ENCODE measurements at regions not wholly inside any gene's neighbourhood (a gene's known extent, or its start where the extent isn't known, plus 50 kb on each side); places are given as distances from the start of the nearest gene placed in this dataset.

DNA sequence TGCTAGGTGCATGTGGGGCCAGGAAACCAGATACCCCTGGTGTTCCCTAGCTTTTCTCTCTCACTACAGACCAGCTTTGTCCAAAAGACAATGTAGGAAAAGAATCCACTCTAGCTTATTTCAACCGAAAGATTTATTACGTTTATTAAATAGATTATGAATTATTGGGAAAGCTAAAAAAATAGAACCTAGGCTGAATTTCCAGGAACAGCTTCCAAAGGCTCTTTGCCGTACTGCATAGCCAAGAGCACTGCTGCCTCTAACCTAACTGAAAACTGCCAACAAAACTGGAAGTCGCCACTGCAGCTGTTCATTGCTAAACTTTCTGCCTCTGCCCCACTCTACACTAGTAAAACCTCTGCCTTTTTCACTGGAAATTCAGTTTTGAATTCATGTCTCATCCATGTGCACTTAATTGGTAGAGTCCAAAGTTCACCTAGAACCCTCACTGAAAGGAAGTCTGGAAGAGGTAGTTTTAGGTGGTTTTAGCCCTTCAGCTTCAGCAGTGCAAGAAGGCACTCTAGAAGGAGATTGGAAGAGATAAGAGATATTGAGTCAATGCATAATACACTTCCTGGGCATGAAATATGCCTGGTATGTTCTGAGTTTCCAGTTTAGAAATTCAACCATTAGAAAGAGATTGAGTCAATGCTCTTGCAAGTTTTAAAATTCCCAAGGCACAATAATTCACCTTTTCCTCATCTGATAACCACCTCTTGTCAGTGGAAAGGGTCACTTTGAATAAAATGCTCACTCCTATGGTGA is 927.9 kb downstream of the MAT2B start:
- no peaks in the 10 kb centered on the region for H3K4me1 ChIP-seq
- H3K36me3 ChIP-seq = no peaks in the 10 kb centered on the region
- H3K9me3 ChIP-seq = no peaks in the 10 kb centered on the region
- TF ChIP-seq, protein P1, sequence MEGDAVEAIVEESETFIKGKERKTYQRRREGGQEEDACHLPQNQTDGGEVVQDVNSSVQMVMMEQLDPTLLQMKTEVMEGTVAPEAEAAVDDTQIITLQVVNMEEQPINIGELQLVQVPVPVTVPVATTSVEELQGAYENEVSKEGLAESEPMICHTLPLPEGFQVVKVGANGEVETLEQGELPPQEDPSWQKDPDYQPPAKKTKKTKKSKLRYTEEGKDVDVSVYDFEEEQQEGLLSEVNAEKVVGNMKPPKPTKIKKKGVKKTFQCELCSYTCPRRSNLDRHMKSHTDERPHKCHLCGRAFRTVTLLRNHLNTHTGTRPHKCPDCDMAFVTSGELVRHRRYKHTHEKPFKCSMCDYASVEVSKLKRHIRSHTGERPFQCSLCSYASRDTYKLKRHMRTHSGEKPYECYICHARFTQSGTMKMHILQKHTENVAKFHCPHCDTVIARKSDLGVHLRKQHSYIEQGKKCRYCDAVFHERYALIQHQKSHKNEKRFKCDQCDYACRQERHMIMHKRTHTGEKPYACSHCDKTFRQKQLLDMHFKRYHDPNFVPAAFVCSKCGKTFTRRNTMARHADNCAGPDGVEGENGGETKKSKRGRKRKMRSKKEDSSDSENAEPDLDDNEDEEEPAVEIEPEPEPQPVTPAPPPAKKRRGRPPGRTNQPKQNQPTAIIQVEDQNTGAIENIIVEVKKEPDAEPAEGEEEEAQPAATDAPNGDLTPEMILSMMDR (IDR thresholded peaks at IDR 0.05) = no peak
- no peaks in the 10 kb centered on the region for H3K27me3 ChIP-seq
- H3K4me3 ChIP-seq = no peak overlapping the region
- DNase-seq (no peak), ATAC-seq (no peak), FAIRE-seq (no peak)
- WGBS, 2 donors = 65 to 75% methylated on average over 4 of the region's 4 CpGs
- H3K27ac ChIP-seq = no peak overlapping the region
- intact Hi-C loops (cut with DNase I) = no loop called here

DNA sequence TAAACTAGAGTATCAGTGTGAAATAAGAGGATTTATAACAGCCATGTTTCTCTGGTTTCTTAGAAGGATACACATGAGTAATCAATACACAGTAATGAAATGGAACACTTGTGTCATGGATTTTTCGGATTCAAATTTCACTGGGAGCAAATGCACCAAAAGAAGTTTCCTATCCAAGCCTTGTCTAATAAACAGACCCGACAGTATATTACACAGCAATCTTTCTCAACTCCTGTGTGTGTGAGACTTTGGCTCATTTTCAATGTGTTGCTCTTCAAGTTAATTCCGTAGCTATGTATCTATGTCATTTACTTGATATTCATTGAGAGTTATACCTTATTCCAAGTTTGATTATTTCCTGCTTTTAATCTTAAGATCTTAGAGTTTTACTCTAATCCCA is 930.2 kb downstream of the MAT2B start:
- Histone ChIP-seq H3K27ac (no peak overlapping the region), H3K4me1 (no peaks in the 10 kb centered on the region), H3K27me3 (no peaks in the 10 kb centered on the region), H3K9me3 (no peaks in the 10 kb centered on the region), H3K4me3 (no peak overlapping the region), H3K36me3 (no peaks in the 10 kb centered on the region)
- FAIRE-seq (no peak), DNase-seq (no peak), ATAC-seq (no peak)
- intact Hi-C loops (cut with DNase I) = no loop called here
- TF ChIP-seq, protein P1 (IDR thresholded peaks at IDR 0.05) = no peak
- 52 to 73% methylated on average over 3 of the region's 3 CpGs for WGBS, 2 donors

DNA sequence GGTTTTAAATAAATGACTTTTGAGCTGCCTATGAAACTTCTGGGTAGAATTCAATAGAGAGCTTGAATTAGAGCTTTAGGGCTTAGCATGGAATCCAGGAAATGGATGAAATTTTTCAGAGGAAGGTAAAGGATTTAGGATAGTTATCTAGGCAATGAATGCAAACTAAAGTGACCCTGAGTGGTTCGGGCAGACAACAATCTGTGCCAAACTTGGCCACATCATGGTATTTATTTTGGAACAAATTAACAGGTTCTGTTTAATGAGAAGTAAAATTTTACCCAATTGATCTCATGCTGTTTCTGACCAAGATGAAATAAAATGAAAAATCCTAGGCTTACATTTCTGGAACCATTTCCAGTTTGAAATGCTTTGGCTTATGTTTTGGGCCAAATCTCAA is 934.4 kb downstream of the MAT2B start:
- intact Hi-C loops (cut with DNase I) = no loop called here
- H3K4me3 ChIP-seq = no peak overlapping the region
- ATAC-seq (no peak), FAIRE-seq (no peak), DNase-seq (no peak)
- H3K36me3 ChIP-seq = no peaks in the 10 kb centered on the region
- H3K27me3 ChIP-seq = no peaks in the 10 kb centered on the region
- TF ChIP-seq, protein P1 (IDR thresholded peaks at IDR 0.05) = no peak
- no peak overlapping the region for H3K27ac ChIP-seq
- 5 to 16% methylated on average over 1 of the region's 1 CpG for WGBS, 2 donors
- H3K9me3 ChIP-seq = no peaks in the 10 kb centered on the region
- no peaks in the 10 kb centered on the region for H3K4me1 ChIP-seq

DNA sequence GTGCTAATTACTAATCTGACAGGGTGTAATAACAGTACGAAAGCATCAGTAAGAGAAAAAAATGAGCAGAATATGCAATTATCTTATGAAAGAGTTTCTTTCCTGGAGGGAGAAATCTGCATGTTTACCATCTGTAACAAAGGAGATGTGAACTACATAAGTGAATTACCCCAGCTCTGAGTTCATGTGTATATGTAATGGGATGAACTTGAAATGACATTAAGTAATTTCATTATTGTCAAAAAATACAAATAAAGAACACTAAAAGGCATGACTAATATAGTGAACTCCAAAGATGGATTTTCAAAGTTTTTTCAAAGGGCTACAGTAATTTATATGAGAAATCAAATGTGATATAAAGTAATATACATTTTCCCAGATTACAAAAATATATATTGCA is 944.0 kb downstream of the MAT2B start:
- TF ChIP-seq, protein P1 (IDR thresholded peaks at IDR 0.05) = no peak
- Histone ChIP-seq H3K9me3 (no peaks in the 10 kb centered on the region), H3K27me3 (no peaks in the 10 kb centered on the region), H3K4me1 (no peaks in the 10 kb centered on the region), H3K4me3 (no peak overlapping the region), H3K36me3 (no peaks in the 10 kb centered on the region), H3K27ac (no peak overlapping the region)
- no peak for ATAC-seq
- DNase-seq = no peak
- intact Hi-C loops (cut with DNase I) = no loop called here
- WGBS, 2 donors = 66 to 73% methylated on average over 1 of the region's 1 CpG
- no peak for FAIRE-seq

DNA sequence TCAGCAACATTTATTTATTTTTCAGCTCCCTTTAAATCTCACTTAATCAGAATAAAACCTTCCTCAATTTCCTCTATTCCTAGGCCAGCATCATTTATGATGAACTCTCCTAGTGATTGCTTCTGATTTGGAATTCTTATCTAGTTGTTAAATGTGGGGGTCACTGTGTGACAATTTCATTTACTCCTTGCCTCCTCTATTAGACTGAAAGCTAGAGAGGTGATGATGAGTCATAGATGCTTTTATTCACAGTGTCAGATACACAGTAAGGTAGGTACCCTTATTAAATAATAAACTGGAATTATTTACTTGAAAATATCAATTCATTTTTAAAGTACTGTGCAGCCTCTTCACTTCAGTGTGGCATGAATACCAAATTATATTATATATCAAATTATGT is 960.6 kb downstream of the MAT2B start:
- H3K4me3 ChIP-seq = no peak overlapping the region
- ATAC-seq (no peak), DNase-seq (no peak), FAIRE-seq (no peak)
- no peak overlapping the region for H3K27ac ChIP-seq
- H3K4me1 ChIP-seq = no peaks in the 10 kb centered on the region
- H3K9me3 ChIP-seq = no peaks in the 10 kb centered on the region
- intact Hi-C loops (cut with DNase I) = no loop called here
- TF ChIP-seq, protein P1 (IDR thresholded peaks at IDR 0.05) = no peak
- H3K27me3 ChIP-seq = no peaks in the 10 kb centered on the region
- H3K36me3 ChIP-seq = no peaks in the 10 kb centered on the region

Data from pancreas (tissue), 10 donors.